Caco-2 (cell line): ENCODE measurements at regions not wholly inside any gene's neighbourhood (a gene's known extent, or its start where the extent isn't known, plus 50 kb on each side); places are given as distances from the start of the nearest gene placed in this dataset.

Experiments used
- BruUV-seq: library from RNA; stranded (reverse); fragments of 400-500 nt; replicated peaks from 2 replicates; lab custom pipeline; 2021; lab: Mats Ljungman, UMichigan
- CTCF ChIA-PET: fragments of 300-600 bp; sonication (Branson Sonifier 250); formaldehyde crosslinking; loops from one replicate; lab custom pipeline; 2022; ENCODE audit warnings: antibody characterized with exemption; lab: Charles Lee
- POLR2A ChIA-PET: fragments of 300-600 bp; sonication (Branson Sonifier 250); formaldehyde crosslinking; loops from one replicate; lab custom pipeline; 2022; ENCODE audit warnings: antibody characterized with exemption; lab: Charles Lee
- DNase-seq, 2 experiments: peaks; one replicate each; pipeline versions ENCODE4 v3.0.0 to v3.0.0-alpha.2; 2020 to 2022
- H3K27me3 ChIP-seq: replicated peaks from 2 replicates; pipeline ENCODE4 v1.6.0; 2011; ENCODE audit warnings: low read length; ENCODE audit not compliant: control insufficient read depth, insufficient read depth
- H3K36me3 ChIP-seq: 2 replicates; pipeline ENCODE4 v1.5.1; 2011; ENCODE audit warnings: low read length; ENCODE audit not compliant: control insufficient read depth, insufficient read depth
- H3K4me1 ChIP-seq: fragments of 250-450 bp; sonication (Bioruptor Pico); 2 replicates; pipeline ENCODE4 v1.5.1; 2020; ENCODE audit warnings: mild to moderate bottlenecking
- H3K4me3 ChIP-seq: 2 replicates; pipeline ENCODE4 v1.5.1; 2011; ENCODE audit warnings: low read depth, mild to moderate bottlenecking, control low read depth, low read length
- H3K9me3 ChIP-seq: fragments of 250-450 bp; sonication (Bioruptor Pico); 2 replicates; pipeline ENCODE4 v1.5.1; 2020; ENCODE audit warnings: mild to moderate bottlenecking, moderate library complexity
- H3K27ac Mint-ChIP-seq: one replicate; pipeline ENCODE4 v1.8.0; 2022; ENCODE audit warnings: mixed read lengths; ENCODE audit not compliant: unreplicated experiment
- H3K27me3 Mint-ChIP-seq: one replicate; pipeline ENCODE4 v1.8.0; 2022; ENCODE audit warnings: mixed read lengths; ENCODE audit not compliant: insufficient read depth, unreplicated experiment
- H3K36me3 Mint-ChIP-seq: one replicate; pipeline ENCODE4 v1.8.0; 2022; ENCODE audit warnings: mild to moderate bottlenecking, mixed read lengths; ENCODE audit not compliant: insufficient read depth, unreplicated experiment
- H3K4me1 Mint-ChIP-seq: one replicate; pipeline ENCODE4 v1.8.0; 2022; ENCODE audit warnings: low read depth, mixed read lengths; ENCODE audit not compliant: unreplicated experiment
- H3K4me3 Mint-ChIP-seq: one replicate; pipeline ENCODE4 v1.8.0; 2022; ENCODE audit warnings: mild to moderate bottlenecking, moderate library complexity, mixed read lengths; ENCODE audit not compliant: unreplicated experiment
- H3K9me3 Mint-ChIP-seq: one replicate; pipeline ENCODE4 v1.8.0; 2022; ENCODE audit warnings: mixed read lengths; ENCODE audit not compliant: unreplicated experiment
- intact Hi-C: fragments of 100-400 bp; cut with micrococcal nuclease; formaldehyde crosslinking; loops from one replicate; pipeline ENCODE4 v1.10.0; 2022; ENCODE audit not compliant: unreplicated experiment
- TF ChIP-seq, protein P1 (sequence below), 2 experiments: fragments of 200-600 bp in 1 of 2; IDR thresholded peaks; 1 replicate in 1 of 2; 2 replicates in 1 of 2; pipeline versions ENCODE4 v1.5.1 to v1.8.0; 2011 to 2022; ENCODE audit warnings: antibody characterized with exemption in 1 of 2, control low read depth in 1 of 2, inconsistent platforms in 1 of 2, low read depth in 1 of 2, low read length in 1 of 2, mild to moderate bottlenecking in 1 of 2, moderate library complexity in 1 of 2; ENCODE audit not compliant: insufficient read depth in 1 of 2, severe bottlenecking in 1 of 2, unreplicated experiment in 1 of 2

DNA sequence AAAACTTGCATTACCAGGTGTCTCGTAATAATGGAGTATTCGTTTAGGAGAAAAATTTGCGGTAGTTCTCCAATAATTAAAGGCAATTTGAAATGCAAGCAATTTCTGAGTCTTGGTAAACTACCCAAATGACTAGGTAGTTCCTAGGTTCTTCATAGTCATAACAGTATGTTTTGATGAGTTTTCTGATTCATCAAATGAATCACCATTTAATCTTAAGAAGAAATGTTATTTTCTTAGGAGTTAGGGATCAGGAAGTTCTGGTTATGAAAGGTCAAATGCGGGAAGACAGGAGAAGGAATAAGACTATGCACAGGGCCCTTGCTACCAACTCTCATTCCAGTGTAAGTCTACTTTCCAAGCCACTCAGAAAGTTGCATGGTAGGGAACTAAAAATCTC is 221.5 kb upstream of the SOX9 start:
- Mint-ChIP-seq H3K4me3 (no peak overlapping the region), H3K4me1 (no peaks in the 10 kb centered on the region), H3K36me3 (no peaks in the 10 kb centered on the region), H3K27ac (no peak overlapping the region), H3K27me3 (no peaks in the 10 kb centered on the region), H3K9me3 (peaks cover 2% of the 10 kb centered on the region)
- ChIA-PET POLR2A (no interaction called here), CTCF (no interaction called here)
- H3K27me3 ChIP-seq: no peaks in the 10 kb centered on the region
- TF ChIP-seq, protein P1, sequence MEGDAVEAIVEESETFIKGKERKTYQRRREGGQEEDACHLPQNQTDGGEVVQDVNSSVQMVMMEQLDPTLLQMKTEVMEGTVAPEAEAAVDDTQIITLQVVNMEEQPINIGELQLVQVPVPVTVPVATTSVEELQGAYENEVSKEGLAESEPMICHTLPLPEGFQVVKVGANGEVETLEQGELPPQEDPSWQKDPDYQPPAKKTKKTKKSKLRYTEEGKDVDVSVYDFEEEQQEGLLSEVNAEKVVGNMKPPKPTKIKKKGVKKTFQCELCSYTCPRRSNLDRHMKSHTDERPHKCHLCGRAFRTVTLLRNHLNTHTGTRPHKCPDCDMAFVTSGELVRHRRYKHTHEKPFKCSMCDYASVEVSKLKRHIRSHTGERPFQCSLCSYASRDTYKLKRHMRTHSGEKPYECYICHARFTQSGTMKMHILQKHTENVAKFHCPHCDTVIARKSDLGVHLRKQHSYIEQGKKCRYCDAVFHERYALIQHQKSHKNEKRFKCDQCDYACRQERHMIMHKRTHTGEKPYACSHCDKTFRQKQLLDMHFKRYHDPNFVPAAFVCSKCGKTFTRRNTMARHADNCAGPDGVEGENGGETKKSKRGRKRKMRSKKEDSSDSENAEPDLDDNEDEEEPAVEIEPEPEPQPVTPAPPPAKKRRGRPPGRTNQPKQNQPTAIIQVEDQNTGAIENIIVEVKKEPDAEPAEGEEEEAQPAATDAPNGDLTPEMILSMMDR (IDR thresholded peaks at IDR 0.05; ENCODE audit: insufficient read depth in 1 of 2, low read depth in 1 of 2, low read length in 1 of 2, severe bottlenecking in 1 of 2, unreplicated experiment in 1 of 2): no peak
- no peak for DNase-seq
- no TSS peak for BruUV-seq
- H3K36me3 ChIP-seq: no peaks in the 10 kb centered on the region
- no peak overlapping the region for H3K4me3 ChIP-seq
- H3K4me1 ChIP-seq: no peaks in the 10 kb centered on the region
- intact Hi-C loops: no loop called here
- no peaks in the 10 kb centered on the region for H3K9me3 ChIP-seq

GRCh38 chr17:71900621-71901229 is 220.1 kb upstream of the SOX9 start:
- TF ChIP-seq, protein P1 (IDR thresholded peaks at IDR 0.05; ENCODE audit: insufficient read depth in 1 of 2, low read depth in 1 of 2, low read length in 1 of 2, severe bottlenecking in 1 of 2, unreplicated experiment in 1 of 2): no peak
- no peaks in the 10 kb centered on the region for H3K4me1 ChIP-seq
- no TSS peak for BruUV-seq
- CTCF ChIA-PET: no interaction called here
- DNase-seq: no peak
- Mint-ChIP-seq H3K4me3 (no peak overlapping the region), H3K27ac (no peak overlapping the region), H3K9me3 (no peaks in the 10 kb centered on the region), H3K27me3 (no peaks in the 10 kb centered on the region), H3K36me3 (no peaks in the 10 kb centered on the region), H3K4me1 (no peaks in the 10 kb centered on the region)
- H3K27me3 ChIP-seq: no peaks in the 10 kb centered on the region
- H3K36me3 ChIP-seq: no peaks in the 10 kb centered on the region
- H3K4me3 ChIP-seq: no peak overlapping the region
- POLR2A ChIA-PET: no interaction called here
- intact Hi-C loops: no loop called here
- H3K9me3 ChIP-seq: no peaks in the 10 kb centered on the region

DNA sequence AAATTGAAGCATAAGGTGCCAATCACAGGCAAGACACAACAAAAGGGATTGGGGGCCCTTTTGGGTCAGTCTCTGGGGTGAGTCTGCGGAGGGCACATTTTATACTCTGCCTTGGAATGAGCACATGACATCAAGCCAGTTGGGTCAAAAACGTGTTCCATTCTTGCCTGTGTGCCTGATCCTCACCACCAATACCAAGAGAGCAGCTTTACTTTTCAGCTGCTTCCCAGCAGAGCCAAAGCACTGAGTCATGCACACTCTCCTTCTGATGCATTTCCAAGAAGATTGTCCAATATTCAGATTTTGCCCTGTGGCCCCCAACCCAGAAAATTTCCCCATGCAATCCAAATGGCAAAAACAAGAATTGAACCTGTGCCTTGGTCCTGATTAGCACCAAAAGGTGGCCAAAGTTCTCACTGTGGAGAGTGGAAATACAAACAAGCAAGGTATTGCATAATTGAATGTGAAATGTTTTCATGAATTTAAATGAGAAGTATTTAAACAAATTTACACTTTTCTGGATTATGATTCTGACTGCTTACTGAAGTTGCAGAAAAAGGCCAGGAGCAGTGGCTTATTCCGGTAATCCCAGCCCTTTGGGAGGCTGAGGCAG is 217.8 kb upstream of the SOX9 start:
- H3K4me1 ChIP-seq: no peaks in the 10 kb centered on the region
- no peak overlapping the region for H3K27ac Mint-ChIP-seq
- no peak overlapping the region for H3K4me3 Mint-ChIP-seq
- H3K4me3 ChIP-seq: no peak overlapping the region
- TF ChIP-seq, protein P1 (IDR thresholded peaks at IDR 0.05; ENCODE audit: insufficient read depth in 1 of 2, low read depth in 1 of 2, low read length in 1 of 2, severe bottlenecking in 1 of 2, unreplicated experiment in 1 of 2): no peak
- intact Hi-C loops: no loop called here
- no peaks in the 10 kb centered on the region for H3K36me3 Mint-ChIP-seq
- no peaks in the 10 kb centered on the region for H3K36me3 ChIP-seq
- H3K9me3 ChIP-seq: no peaks in the 10 kb centered on the region
- no peaks in the 10 kb centered on the region for H3K4me1 Mint-ChIP-seq
- H3K27me3 Mint-ChIP-seq: no peaks in the 10 kb centered on the region
- H3K9me3 Mint-ChIP-seq: no peaks in the 10 kb centered on the region
- no peak for DNase-seq
- ChIA-PET POLR2A (no interaction called here), CTCF (no interaction called here)
- BruUV-seq: no TSS peak
- no peaks in the 10 kb centered on the region for H3K27me3 ChIP-seq
